HG03060 (cell line): ENCODE measurements at regions not wholly inside any gene's neighbourhood (a gene's known extent, or its start where the extent isn't known, plus 50 kb on each side); places are given as distances from the start of the nearest gene placed in this dataset.
"Not testable (repeated sequence)": the region's sequence is repeated elsewhere in the genome, so short reads cannot be mapped to it uniquely, and the experiment has no call there.

Experiments
- ATAC-seq: cut with Tn5 transposase; IDR thresholded peaks from one replicate; pipeline ENCODE4 v1.9.1; 2021; ENCODE audit warnings: low read depth, moderate number of reproducible peaks; ENCODE audit not compliant: unreplicated experiment

DNA sequence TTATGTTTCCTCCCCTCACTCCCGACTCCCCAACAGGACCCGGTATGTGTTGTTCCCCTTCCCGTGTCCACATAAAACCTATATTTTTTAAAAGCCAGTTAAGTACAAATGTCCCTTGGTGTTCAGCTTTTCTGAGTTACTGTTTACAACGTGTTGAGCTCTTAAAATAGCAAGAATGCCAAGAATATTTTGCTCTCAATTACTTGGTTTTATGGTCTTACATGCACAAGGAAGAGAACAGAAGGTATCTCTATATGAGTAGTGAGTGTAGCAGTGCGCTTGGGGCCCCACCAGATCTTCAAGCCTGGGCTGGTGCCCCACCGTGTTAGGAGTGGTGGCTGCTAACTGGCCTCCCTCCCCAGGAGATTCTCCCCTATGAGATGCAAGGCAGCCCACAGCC, 75.3 kb downstream of the RIN2 start:
- ATAC-seq = no peak

DNA sequence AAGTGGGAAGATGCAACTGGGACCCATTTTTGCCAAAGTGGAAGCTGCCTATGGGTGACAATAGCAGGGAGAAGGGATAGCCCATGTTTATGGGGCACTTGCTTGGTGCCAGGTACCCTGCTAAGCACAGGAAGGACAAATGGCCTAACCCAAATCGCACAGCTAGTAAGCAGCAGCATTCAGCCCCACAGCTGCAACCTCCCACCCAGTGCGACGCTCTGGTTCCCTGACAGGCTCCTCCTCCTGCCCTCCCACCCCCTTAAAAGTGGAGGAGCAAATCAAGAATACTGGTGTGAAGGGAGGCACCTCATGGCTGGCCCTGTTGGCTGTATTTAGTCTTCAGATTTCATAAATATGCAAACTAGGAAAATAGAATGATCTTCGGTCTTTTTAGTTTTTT, 76.2 kb downstream of the RIN2 start:
- no peak for ATAC-seq

DNA sequence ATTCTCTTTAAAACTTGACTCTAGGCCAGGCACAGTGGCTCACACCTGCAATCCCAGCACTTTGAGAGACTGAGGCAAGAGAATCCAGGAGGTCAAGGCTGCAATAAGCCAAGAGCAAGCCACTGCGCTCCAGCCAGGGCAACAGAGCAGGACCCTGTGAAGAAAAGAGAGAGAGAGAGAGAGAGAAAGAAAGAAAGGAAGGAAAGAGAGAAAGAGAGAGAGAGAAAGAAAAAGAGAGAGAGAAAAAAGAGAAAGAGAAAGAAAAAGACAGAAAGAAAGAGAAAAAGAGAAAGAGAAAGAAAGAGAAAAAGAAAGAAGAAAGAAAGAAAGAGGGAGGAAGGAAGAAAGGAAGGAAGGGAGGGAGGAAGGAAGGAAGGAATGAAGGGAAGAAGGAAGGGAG, 76.7 kb downstream of the RIN2 start:
- no peak for ATAC-seq

DNA sequence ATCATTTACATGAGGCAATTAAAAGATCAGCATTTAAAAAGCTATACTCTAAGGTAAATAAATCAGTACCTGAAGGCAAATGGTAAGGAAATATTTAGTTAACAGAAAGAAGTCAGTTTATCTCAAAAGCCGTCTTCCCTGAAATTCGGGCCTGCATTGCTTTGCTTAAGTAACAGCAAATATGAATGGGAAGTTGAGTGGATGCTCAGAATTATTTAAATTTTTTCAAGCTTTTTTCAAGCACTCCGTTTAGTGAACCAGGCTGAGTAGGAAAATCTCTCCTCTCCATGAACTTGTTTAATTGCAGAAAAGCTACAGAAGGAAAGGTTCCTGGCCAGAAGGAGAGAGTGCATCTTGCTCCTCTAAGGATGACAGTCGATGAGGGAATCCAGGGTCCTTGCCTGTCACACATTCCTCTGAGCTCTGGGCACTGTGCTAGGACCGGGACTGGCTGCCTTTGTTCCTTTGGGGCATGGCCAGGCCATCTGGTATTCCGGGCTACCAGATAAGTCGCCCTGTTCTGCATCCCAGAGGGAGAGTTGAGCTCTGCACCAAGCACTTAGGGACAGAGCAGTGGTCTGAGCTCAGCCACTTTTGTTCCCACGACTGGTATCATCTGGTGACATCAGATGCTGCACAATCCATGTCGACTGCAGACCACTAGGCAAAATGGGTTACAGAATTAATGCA, 77.6 kb downstream of the RIN2 start:
- ATAC-seq = no peak

DNA sequence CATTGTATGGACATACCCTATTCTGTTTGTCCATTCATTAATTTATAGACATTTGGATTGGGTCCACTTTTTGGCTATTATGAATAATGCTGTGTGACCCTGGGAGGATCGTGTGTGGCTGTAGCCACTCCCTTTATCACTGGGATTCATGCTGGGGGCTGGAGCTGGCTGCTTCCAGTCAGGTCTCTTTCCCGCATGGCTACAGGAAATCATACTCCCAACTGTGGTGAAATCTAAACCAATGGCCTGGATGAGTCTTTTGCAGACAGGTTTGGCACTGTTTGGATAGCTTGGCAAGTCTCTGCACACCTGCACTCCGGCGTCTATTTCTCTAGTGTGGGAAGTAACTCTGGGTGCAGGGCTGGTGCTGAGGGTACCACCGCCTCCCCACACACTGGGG, 80.4 kb downstream of the RIN2 start:
- no peak for ATAC-seq

DNA sequence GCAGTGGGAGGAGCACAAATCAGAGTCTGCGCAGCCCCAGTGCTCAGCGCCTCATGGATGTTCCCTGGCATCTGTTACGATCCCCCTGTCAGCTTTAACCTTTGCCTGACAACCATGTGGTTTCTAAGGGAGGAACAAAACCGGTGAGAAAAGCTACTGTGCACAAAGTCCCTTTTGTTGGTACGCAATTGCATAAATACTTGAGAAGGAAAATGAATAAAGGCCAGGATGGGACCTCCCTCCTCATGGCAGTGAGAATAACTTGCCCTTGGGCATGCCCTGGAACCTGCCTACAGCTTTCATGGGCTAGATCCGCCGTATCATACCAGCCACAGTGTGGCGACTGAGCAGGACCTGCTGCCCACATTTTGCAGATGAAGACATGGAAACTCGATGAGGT, 81.0 kb downstream of the RIN2 start:
- ATAC-seq = no peak

DNA sequence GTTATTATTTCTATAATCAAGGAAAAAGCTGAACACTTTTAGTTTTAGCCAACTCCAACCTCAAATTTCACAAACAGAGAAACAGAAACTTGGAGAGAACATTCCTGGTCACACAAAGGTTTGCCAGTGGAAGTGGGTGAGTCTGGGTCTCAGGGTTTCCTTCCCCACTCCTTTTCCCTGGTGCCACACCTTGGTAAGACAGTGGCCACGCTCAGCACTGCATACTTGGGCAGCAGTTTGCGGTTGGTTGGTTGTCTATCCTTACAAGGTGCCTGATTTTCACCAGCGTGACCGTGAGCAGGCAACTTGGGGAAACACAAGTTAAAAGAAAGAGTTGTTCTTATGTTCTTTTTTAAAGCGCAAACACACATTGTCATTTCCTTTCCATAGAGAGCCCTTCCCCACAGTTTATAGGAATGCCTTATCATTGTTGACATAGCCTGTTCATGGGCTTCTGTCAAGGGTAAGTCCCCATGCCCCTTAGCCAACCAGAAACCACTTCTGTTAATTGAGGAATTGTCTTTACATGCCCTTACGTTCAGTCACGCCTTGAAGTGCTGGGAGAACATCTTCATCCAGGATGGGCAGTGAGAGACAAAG, 82.2 kb downstream of the RIN2 start:
- no peak for ATAC-seq

DNA sequence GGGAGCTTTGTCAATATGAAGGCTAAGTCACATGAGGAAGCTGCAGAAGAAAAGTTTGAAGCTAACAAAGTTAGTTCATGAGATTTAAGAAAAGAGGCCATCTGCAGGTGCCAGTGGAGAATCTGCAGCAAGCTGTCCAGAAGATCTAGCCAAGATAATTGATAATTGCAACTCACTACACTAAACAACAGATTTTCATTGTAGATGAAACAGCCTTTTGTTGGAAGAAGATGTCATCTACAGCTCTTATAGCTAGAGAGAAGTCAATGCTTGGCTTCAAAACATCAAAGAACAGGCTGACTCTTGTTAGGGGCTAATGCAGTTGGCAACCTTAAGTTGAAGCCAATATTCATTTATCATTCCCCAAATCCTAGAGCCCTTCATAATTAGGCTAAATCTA, 83.7 kb downstream of the RIN2 start:
- no peak for ATAC-seq

DNA sequence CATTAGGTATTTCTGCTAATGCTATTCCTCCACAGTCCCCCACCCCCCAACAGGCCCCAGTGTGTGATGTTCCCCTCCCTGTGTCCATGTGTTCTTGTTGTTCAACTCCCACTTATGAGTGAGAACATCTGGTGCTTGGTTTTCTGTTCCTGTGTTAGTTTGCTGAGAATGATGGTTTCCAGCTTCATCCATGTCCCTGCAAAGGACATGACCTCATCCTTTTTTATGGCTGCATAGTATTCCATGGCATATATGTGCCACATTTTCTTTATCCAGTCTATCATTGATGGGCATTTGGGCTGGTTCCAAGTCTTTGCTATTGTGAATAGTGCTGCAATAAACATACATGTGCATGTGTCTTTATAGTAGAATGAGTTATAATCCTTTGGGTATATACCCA, 86.8 kb downstream of the RIN2 start:
- not testable (repeated sequence) for ATAC-seq

DNA sequence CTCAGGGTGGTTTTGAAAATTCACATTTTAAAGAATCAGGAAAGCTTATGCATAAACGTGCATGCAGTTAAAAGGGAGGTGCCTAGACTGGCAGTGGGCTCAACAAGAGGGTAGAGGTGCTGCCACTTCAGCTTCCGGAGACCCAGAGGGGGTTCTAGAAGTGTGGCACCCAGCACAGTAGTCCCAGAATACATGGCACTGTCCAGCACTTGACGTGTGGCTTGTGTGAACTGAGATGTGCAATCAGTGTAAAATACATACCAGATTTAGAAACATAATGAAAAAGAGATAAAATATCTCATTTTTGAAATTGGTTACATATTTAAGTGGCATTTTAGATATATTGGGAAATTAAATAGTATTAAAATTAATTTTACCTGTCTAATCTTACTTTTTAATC, 89.3 kb downstream of the RIN2 start:
- ATAC-seq = no peak

DNA sequence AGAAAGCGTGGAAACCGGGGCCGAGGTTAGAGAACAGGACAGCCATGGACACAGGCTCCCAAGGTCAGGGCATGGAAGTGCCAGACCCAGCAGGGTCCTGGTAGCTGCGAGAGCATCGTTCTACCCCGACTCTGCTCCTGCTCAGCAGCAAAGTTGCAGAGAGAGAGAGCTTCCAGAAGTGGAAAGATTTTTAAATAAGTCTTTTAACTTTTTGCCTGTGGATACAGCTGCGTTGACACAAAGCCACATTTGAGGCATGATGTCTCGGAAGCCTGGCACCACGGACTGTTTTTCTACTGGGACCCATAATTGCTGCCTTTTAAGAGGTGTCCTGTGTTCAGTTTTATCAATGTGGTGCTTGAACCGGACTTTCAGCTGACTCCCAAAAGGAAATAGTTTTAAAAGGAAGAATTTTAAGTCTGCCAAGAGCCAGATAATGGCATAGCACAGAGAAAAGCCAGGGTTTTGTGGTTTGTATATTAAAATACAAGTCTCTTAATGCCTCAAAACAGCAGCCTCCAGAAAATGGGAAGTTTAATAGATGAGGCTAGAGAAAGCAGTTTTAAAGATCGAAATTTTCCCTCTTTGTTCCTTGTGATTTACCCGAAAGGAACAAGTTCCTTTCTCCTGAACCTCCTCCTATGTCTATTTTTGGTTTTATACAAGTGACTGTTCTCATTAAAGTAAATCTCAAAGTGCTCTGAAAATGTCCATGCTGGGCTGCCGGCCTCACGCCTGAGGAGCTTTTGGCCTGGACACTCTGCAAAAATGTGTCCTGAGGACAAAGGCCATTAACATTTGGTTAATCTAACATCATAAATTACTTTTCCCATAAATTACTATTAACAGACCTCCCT, 91.5 kb downstream of the RIN2 start:
- no peak for ATAC-seq

DNA sequence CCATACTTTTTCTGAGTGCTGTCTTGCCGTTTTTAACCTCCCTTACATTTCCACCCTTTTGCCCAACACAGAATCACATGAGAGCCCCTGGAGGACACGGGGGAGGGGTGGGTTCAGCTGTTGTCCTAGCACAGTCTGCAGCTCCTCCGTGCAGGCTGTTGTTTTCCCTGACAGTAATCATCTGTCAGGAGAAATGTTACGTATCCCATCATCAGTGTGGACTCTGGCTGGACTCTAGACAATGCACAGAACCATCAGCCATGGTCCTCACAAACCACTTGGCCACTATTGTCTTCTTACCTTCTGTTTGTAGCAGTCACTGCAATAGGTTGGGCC, 92.1 kb downstream of the RIN2 start:
- no peak for ATAC-seq

DNA sequence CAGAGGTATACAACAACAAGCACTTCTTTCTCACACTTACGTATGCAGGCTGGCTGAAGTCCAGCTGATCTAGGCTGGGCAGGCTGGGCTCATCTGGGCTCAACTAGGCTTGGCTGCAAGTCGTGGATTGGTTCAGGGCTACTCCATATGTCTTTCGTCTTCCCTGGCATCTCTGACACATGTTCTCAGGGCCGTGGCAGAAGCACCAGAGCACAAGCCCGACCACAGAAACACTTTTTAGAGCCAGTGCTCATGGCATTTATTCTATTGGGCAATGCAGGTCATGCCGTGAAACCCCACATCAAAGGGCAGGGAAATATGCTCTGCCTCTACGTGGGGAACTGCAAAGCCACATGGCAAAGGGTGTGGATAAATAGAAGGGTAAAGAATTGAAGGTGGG, 93.8 kb downstream of the RIN2 start:
- ATAC-seq = no peak

DNA sequence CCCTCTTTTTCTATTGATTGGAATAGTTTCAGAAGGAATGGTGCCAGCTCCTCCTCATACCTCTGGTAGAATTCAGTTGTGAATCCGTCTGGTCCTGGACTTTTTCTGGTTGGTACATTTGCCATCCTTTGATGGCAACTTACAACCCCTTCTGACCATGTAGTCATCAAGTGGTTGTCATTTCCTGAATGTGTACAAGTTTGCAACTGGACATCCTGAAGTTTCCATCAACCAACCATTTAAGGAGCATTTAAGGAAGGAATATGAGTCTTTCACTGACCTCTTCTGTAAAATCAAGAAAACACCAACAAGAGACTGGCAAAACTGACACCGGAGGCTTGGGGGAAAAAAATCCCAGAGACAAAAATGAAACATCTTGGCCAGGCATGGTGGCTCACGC, 97.4 kb downstream of the RIN2 start:
- ATAC-seq = no peak

DNA sequence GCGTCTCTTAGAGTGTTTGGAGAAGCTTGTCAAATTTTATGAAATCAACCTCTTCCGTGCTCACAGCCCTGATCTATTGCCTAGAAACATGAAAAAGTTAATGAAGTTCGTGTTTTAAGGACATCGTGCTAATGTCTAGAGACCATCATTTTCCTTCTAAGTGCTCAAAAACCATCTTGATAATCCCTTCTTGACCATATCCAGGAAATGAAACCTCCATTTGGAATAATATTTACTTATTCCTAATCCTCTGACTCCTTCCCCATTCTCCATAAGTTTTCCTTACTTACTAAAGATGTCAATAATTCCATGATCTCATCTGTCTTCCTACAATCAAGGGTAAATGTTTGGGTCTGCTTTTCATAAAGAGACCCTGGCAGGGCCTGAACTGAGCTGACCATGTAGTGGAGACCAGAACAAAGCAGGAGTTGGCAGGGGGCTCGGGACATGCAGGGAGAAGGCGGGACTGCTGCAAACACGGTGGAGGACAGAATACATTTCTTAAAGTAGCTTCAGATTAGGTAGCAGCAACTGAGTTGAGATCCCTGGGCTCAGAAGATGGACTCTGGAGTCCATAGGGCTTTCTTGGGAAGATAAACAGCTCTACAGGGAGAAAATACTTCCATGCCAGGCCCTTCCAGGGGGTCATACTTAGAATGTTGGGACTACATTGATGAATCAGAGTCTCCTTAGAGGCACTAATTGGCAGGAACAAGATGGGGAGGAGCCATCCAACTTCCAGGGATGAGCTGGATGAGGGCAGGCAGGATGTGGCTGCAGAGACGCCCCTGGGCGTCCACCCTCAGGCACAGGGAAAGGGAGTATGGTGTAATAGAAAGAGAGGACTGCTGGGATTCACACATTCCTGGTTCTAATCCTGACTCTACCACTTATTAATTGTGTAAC, 100.7 kb downstream of the RIN2 start:
- no peak for ATAC-seq

DNA sequence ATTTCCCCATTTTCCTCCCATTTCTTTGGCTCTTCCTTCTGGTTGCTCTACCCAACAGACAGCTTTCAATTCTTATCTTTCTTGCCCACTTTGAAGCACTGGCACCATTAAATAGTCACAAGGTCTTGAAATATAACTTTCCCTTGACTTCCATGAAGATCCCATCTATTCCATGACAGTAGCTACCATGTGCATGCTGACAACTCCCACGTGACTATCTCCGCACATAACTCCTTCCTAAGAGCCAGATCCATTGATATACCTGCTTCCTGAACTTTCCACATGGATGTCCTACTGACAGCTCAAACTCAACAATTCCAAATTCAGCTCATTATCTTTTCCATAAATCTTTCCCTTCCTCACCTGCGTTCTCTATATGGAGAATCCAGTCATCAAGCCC, 101.4 kb downstream of the RIN2 start:
- no peak for ATAC-seq

DNA sequence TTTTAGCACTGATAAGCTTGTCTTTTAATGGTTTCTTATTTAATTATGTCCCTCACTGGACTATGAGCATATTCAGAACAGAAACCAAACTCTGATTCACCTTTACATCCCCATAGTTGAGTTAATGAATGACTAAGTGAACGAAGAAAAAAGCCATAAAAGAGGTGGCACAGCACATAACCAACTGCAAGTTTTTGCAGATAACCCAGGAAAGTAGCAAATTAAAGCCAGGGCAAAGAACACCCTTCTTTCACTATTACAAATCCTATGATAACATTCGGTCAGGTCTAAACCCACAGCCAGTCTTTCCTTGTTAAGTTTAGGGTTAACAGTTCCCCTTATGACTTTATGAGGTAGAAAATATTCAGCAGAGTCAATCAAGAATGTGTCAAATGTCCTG, 102.7 kb downstream of the RIN2 start:
- ATAC-seq = no peak

DNA sequence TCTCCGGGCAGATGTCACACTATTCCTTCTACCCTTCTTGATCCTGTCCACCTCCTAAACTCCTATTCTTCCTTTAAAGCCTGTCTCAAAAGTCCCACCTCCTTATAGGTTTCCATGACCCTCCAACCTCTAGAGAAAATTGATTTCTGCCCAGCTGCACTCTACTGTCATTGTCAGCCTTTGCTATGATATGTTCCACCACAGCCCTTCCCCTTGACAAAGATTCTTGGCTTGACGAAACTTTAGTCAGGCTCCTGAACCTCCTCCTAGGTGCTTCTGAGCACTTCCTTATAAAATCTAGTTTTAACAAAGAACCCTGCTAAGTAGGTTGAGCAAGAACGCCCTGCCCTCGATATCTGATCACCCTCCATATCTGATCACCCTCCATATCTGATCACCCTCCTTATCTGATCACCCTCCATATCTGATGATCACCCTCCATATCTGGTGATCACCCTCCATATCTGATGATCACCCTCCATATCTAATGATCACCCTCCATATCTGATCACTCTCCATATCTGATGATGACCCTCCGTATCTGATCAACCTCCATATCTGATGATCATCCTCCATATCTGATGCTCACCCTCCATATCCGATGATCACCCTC, 103.2 kb downstream of the RIN2 start:
- ATAC-seq = no peak

DNA sequence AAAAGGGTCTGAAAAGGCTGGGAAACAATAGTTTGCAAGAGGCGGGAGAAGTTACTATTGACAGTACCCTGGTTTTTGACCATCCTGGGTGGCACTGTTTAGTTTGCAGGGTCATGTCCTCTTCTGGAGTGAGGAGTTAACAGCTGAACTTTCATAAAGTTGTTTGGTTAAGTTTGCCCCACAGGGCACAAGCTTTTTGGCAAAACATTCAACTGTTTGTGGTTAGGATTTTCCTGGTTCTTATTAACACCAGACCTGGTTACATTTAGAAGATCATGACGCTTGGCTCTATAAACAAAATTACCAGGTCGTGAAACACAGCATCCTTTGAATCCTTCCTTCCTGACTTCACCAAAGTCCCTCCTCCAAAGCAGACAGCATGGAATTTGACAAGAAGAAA, 106.1 kb downstream of the RIN2 start:
- no peak for ATAC-seq

DNA sequence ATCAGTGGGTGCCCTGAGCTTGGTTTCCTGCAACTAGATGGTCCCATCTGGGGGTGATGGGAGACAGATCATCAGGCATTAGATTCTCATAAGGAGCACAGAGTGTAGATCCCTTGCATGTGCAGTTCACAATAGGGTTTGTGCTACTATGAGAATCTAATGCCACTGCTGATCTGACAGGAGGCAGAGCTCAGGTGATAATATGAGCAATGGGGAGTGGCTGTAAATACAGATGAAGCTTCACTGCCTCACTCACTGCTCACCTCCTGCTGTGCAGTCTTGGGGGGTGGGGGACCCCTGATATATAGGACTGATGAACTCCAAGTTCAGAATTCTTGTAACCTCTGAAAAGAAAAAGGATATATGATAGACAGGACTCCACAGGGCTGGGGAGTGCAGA, 108.0 kb downstream of the RIN2 start:
- ATAC-seq = no peak

DNA sequence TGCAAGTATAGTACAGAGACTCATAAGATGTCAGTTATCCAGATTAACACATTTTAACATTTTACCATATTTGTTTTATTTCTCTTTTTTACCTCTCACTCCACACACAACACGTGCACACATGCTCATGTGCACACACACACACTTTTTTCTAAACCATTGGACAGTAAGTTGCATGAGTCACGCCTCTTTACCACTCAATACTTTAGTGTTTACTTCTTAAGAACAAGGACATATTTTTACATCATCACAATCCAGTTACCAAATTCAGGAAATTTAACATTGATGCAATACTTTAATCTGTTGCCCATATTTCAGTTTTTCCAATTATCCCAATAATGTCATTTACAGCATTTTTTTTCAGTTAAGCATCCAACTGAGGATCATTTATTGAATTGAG, 109.0 kb downstream of the RIN2 start:
- no peak for ATAC-seq
